ENCODE measurements at regions not wholly inside any gene's neighbourhood (a gene's known extent, or its start where the extent isn't known, plus 50 kb on each side); places are given as distances from the start of the nearest gene placed in this dataset.
A peak's percentile ranks its signal among the peaks of the same experiment; 100 is the strongest.

DNA sequence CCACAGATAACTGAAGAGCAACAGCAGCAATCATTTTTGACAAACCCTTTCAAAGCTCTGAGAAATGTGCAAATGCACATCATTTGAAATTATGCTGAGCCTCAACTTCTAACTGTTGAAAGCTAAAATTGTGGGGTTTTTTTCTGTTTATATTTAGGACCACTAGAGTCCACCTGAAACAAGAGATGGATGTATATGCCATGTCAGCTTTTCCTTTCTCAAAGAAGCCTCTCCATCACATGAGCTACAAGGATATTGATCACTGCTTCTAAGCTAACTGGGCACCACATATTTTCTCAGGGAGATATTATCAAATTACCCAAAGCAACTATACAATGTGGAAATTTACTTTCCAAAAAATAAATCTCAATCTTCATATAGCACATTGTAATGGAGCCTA, 498.6 kb upstream of the ZNF385D start:
- ATAC-seq: no peak
- intact Hi-C loops (cut with DNase I): no loop called here
- DNase-seq: no peak

DNA sequence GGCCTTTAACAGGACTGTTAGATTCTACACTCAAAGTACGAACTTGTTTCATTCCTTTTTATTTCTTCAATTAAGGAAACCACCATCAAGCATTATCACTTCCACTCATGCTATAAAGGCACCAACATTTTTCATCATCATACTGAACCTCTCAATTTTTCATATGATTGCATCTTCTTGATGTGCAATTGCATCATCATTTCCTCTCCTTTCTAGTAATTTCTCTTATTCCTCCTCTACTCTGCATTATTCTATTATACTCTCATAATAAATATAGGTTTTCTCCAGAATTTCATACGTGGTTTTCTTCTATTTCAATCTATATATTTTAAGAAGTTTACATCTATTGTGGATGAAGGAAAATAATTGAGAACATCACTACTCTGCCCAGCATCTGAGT, 506.2 kb upstream of the ZNF385D start:
- ATAC-seq: no peak
- intact Hi-C loops (cut with DNase I): no loop called here
- DNase-seq: no peak

GRCh38 chr3:22262386-22262785, 511.4 kb upstream of the ZNF385D start:
- DNase-seq (no peak), ATAC-seq (no peak)
- intact Hi-C loops (cut with DNase I): no loop called here

GRCh38 chr3:22263042-22263441, 512.0 kb upstream of the ZNF385D start:
- ATAC-seq (no peak), DNase-seq (no peak)
- intact Hi-C loops (cut with DNase I): no loop called here

GRCh38 chr3:22265403-22265802, 514.4 kb upstream of the ZNF385D start:
- intact Hi-C loops (cut with DNase I): no loop called here
- ATAC-seq (no peak), DNase-seq (no peak)

DNA sequence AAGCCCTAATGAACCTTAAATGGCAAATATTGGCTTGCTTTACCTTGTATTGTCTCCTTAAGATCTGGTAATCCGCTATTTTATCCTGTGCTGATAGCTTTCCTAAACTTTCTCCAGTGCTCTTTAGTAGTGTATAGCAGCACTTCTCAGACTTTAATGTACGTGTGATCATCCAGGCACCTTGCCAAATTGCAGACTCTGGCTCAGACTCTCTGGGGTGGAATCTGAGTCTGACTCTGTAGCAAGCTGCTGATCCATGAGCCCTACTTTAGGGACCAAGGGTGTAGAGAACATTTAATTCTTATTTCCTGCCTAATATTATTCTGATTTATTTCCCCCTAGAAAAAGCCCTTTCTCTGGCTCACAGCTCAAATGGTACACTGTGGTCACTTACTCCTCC, 518.8 kb upstream of the ZNF385D start:
- ATAC-seq (no peak), DNase-seq (no peak)
- intact Hi-C loops (cut with DNase I): no loop called here

GRCh38 chr3:22276351-22276750, 525.3 kb upstream of the ZNF385D start:
- intact Hi-C loops (cut with DNase I): no loop called here
- DNase-seq: no peak
- no peak for ATAC-seq

DNA sequence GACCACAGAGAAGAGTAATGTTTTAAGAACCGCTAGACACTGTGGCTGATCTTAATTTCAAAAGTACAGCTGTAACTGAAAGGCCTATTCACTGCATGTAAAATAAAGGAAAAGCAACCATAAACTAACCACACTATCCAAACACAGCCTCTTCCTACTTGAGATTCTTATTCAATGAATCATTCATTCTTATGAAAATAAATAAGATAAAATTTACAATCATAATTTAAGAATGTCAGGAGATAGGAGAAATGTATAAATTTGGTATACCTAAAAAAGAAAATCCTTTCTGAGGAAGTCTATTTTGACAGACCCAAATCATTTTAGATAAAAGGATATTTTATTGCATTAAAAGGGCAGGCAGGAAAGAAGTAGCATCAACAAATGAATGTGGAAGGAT, 533.5 kb upstream of the ZNF385D start:
- no peak for DNase-seq
- intact Hi-C loops (cut with DNase I): no loop called here
- peak in 1 of 2 donors; percentile 27 for ATAC-seq

GRCh38 chr3:22288756-22289155, 537.7 kb upstream of the ZNF385D start:
- DNase-seq (no peak), ATAC-seq (no peak)
- intact Hi-C loops (cut with DNase I): no loop called here

DNA sequence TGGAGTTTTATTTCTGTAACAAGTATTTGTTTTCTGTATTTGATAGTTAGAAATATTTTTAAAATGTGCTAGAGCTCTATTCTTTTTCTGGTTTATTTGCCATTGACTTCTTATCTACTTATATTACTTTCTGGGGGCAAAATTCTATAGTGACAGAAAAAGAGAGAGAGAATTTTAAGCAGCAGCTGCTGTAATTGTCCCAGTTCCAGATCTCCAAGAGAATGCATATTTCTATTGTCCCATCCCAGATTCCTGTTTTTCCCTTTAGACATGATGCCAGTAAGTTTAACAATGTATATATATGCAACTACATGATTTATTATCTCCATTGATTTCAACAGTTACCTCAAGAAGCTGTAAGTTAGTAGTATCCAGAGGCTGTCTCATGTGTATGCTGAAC, 541.7 kb upstream of the ZNF385D start:
- intact Hi-C loops (cut with DNase I): no loop called here
- no peak for ATAC-seq
- no peak for DNase-seq

- ATAC-seq: no peak
- intact Hi-C loops (cut with DNase I): no loop called here
- DNase-seq: no peak
Measured at GRCh38 chr3:22296601-22297000, 545.6 kb upstream of the ZNF385D start.

DNA sequence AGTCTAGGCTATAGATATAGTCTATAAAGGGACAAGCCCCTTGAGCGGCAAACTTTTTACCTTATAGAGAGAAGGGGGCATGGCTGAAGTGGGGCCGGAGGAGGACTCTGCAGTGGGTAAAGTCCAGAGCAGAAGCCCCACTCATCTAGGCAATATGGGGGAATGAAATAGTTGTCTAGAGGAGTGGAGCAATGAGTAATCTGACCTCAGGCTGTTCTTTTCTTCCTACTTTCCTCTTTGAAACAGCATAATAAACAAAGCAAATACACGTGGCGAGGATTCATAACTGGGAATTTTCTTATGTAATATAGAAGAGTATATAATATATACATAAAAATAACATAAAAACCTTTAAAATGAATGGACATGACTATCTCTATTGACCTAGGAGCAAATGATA, 546.4 kb upstream of the ZNF385D start:
- intact Hi-C loops (cut with DNase I): no loop called here
- ATAC-seq (no peak), DNase-seq (no peak)

DNA sequence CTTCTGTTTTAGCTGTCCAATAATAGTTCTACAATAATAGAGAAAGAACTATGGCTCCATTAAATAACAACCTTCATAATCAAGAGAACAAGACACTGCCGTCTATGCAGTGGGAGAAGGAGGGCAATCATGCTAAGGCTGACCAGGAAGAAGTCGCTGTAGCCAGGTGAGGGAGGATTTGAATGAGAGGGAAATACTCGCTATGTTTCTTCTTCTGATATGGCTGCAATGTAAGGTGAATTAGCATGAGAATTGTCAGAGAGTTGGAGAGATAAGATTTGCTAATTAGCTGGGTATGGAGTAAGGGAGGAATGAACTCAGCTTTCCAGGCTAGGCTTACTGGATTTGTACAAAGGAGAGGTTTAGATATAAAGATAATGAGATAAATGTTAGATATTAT, 555.4 kb upstream of the ZNF385D start:
- DNase-seq: no peak
- intact Hi-C loops (cut with DNase I): no loop called here
- no peak for ATAC-seq

GRCh38 chr3:22308871-22309270, 557.9 kb upstream of the ZNF385D start:
- DNase-seq (no peak), ATAC-seq (no peak)
- intact Hi-C loops (cut with DNase I): no loop called here

DNA sequence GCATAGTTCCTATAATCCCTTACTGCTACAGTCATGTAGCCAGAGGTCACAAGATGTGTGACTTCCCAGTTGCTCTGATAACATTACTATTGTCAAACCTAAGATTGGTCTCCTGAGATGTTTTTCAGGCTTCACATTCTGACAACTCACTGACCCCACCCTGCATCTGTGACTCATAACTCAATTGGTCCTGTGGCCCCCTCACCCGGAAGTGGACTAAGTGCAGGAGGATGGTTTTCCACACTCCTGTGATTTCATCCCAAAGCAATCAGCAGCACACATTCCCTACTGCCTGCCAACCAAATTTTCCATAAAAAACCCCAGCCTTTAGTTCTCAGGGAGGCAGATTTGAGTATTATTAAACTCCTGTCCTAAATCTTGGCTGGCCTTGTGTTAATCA, 564.9 kb upstream of the ZNF385D start:
- ATAC-seq (no peak), DNase-seq (no peak)
- intact Hi-C loops (cut with DNase I): no loop called here

DNA sequence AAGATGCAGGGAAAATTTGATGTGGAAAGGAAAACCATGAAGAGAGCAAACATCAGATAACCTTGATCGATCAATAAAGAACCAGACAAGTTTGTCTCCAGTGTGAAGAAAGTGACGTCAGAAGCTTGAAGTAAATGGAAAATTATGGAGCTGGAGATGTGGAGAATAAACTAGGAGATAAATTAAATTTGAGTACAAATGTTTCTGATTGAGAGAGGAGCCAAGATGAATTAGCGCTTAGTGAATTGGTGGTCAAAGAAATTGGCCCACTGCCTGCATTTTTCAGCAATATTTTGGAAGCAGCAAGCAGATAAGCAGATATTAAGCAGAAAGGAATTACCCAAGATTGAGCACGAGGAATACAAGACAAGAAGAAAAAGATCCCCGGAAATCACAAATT, 567.3 kb upstream of the ZNF385D start:
- no peak for ATAC-seq
- intact Hi-C loops (cut with DNase I): no loop called here
- no peak for DNase-seq

DNA sequence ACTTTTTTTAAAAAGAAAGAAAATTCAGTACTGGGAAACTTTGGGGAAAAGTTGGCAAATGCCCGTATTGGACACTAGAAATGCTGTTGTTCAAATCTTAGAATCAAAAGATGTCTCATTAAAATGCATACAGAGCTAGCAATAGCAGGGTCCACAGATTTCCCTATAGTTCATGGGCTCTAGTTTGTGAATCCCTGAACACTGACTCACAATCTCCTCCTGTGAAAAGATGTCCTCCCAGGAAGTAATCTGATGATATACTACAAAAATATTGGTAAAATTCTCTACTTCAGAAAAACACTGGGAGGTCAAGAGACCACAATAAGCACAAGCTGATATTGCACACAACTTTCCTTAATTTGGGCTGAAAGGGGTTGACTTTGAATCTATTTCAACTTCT, 568.4 kb upstream of the ZNF385D start:
- intact Hi-C loops (cut with DNase I): no loop called here
- DNase-seq (no peak), ATAC-seq (no peak)

GRCh38 chr3:22322861-22323260, 571.9 kb upstream of the ZNF385D start:
- DNase-seq: no peak
- intact Hi-C loops (cut with DNase I): no loop called here
- no peak for ATAC-seq

- intact Hi-C loops (cut with DNase I): no loop called here
- no peak for ATAC-seq
Measured at GRCh38 chr3:22326305-22326704, 575.3 kb upstream of the ZNF385D start.

GRCh38 chr3:22334996-22335395, 584.0 kb upstream of the ZNF385D start:
- no peak for ATAC-seq
- intact Hi-C loops (cut with DNase I): no loop called here
- no peak for DNase-seq

More at GRCh38 chr3:22326305-22326704, 575.3 kb upstream of the ZNF385D start:
- no peak for DNase-seq

DNA sequence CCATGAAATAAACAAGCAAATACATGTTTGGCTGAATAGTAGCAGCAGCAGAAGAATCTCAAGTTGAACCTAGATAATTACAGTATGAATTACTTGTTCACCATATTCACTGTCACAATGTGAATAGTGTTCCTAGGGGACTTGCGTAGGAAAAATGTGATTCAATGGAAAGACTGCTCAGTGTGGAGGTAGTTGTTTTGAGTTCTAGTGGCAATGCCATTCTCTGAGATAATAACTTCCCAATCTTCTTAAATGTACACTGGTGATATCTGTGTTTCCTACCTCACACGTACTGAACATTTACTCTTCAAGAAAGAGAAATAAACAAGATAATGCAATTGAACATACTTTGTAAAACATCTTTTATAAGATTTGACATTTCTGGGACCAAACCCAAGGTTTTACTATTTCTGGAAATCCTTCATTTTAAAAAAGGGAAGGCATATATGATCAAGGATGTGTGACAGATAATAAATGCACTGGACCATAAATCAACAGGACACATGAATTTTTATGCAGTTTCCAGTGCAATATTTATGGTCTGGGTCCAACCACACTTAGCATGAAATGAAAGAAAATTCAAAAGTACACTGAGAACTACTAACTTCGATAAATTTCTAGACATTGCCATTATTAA, 598.3 kb upstream of the ZNF385D start:
- no peak for ATAC-seq
- intact Hi-C loops (cut with DNase I): no loop called here
- no peak for DNase-seq

- no peak for DNase-seq
- intact Hi-C loops (cut with DNase I): no loop called here
- no peak for ATAC-seq
Measured at GRCh38 chr3:22351806-22352205, 600.8 kb upstream of the ZNF385D start.
